GM18907 (cell line): ENCODE measurements at regions not wholly inside any gene's neighbourhood (a gene's known extent, or its start where the extent isn't known, plus 50 kb on each side); places are given as distances from the start of the nearest gene placed in this dataset.
A peak's percentile ranks its signal among the peaks of the same experiment; 100 is the strongest.
"Not testable (repeated sequence)": the region's sequence is repeated elsewhere in the genome, so short reads cannot be mapped to it uniquely, and the experiment has no call there.

Experiments
- ATAC-seq: cut with Tn5 transposase; IDR thresholded peaks from one replicate; pipeline ENCODE4 v1.9.1; 2021; ENCODE audit warnings: mild to moderate bottlenecking, moderate library complexity; ENCODE audit not compliant: unreplicated experiment

DNA sequence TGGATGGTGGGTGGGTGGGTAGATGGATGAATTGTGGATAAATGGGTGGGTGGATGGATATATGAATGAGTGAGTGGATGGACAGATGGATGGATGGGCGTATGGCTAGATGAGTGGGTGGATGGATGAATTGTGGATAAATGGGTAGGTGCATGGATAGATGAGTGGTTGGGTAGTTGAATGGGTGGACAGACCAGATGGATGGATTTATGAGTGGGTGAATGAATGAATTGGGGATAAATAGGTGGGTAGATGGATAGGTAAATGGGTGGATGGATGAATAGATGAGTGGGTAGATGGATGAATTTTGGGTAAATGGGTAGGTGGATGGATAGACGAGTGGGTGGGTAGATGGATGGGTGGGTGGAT is 108.7 kb downstream of the NPIPB11 start:
- ATAC-seq = not testable (repeated sequence)

DNA sequence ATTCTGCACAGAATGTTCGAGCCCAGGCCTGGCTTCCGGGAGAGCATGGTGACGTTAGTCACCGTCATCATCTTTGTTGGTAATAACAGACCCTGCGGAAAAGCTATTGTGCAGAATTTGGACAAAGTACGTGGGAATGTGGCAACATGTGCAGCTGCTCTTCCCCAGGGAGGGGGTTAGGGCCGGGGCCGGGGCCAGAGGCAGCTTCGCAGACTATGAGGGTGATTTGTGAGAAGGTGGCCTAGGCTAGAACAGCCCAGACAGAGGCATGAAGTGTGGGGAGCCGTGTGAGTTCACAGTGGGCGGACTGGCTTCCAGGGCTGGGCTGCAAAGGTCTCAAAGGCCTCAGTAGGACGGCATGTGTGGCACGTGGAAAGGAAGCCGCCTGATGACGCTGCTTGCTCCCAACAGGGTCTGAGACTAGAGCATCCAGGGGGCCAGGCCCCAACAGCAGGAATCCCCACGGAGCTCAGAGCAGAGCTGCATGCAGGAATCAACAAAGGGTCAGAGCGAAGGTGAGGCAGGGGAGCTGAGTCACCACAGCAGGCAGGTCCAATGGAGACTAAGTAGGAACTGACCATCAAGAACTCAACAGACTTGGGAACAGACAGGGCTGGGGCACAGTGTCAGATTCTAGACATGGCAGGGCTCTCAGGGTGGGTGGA is 109.2 kb downstream of the NPIPB11 start:
- ATAC-seq = not testable (repeated sequence)

DNA sequence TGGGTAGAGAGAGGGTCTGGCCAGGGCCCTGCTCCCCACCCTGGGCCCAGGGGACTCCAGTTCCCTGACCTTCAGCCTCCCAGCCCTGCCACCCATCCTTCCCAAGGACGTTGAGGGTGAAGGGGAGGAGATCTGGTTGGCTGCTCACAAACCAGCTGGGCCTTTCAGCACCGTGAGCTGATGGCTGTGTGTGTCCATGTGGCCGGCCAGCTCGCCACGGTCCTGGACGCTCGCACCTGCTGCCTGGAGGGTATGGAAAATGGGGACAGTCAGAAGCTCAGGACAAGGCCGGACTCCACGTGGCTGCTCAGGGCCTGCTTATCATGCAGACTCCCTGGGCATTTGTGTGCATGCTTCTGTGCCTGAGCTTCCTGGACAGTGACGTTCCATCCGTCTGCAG is 110.3 kb downstream of the NPIPB11 start:
- not testable (repeated sequence) for ATAC-seq

GRCh38 chr16:29294951-29295795 is 111.3 kb downstream of the NPIPB11 start:
- ATAC-seq = not testable (repeated sequence)

GRCh38 chr16:29294400-29294933 is 112.0 kb downstream of the NPIPB11 start:
- not testable (repeated sequence) for ATAC-seq

GRCh38 chr16:29293545-29293944 is 113.0 kb downstream of the NPIPB11 start:
- not testable (repeated sequence) for ATAC-seq

DNA sequence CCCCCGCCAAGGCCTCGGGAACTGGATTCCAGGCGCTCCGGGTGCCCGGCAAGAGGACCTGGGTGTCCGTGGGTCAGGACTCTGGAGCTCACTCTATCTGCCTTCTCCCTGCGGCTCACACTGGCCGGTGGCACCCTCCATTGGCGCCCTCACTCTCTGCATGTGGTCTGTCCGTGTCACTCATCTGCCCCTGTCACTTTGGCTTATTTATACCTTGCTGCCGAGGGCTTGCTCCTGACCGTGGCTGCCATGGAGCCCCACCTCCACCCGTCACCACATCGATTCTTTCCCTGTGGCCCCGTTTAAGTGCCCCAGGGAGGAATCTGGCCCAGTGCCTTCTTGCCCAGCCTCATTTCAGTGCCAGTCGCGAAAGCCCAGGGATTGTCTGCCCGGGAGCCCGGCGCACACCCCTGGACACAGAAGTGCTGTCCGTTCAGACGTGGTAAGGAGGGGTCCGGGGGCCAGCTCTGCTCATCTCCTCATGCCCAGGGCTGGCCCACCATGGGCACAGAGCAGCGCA is 113.5 kb downstream of the NPIPB11 start:
- not testable (repeated sequence) for ATAC-seq

DNA sequence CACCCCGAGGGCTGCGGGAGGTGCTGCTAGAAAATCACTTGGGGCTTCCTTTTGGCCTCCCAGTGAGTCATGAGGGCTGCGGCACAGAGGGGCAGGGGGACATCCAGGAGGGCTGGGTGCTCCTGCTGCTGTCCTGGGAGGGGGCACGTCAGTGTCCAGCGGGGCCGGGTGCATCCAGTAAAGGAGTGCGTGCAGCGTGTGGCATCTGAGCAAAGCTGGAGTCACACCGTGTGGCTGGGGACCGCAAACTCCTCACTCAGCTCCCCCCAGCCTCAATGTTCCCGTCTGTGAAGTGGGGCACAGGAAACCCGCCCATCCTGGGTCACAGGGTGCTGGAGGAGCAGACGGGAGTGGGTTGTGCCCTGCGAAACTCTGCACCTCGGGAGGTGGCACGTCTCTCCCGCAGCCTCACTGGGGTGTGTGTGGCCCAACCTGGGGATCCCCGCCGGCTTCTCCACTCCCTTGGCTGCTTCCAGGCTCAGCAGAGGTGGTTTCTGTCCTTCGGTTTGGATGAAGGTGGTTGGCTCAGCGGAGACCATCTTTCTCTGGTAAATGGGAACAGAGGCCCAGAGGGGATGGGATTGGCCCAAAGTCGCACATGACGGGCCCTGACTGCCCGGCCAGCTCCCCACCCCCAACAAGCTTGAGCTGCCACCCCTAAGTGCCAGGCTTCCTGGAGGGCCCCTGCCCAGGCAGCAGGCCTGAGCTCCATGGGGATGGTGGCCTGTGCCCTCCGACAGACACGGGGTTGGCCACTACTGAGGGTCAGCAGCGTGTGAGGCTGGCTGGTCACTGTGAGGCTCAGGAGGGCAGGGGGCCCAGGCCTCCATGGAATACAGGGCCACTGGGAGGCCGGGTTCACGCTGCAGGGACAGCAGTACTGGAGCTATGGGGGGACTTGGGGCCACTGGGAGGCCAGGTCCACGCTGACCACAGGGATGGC is 114.9 kb downstream of the NPIPB11 start:
- ATAC-seq = not testable (repeated sequence)

DNA sequence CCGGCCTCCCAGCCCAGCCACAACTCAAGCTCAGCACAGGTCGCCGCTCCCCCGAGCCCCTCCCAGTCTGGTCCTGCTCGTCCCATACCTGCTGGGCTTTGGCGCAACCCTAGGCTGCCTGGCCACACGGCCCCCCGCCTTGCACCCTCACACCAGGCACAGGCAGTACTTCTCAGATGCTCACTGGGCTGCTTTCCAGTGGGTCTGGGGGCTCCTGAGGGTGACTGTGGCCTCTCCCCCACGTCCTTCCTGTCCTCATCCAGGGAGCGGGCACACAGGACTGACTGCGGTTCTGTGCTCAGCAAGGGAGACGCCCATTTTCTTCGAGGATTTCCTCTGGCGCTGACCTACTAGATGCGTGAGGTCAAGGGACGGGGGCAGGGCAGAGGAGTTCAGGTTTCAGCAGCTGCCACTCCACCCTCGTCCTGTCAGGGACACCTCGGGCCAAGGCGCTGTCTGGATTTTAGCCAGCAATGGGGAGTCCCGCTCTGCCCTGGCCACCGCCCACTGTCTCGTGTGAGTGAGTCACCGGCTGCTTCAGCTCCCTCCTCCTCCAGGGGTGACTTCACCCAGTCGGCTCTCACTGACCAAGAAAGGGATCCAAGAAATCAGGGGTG is 115.8 kb downstream of the NPIPB11 start:
- ATAC-seq = peak; percentile 70

- not testable (repeated sequence) for ATAC-seq
These were observed 116.8 kb downstream of the NPIPB11 start for GRCh38 chr16:29289516-29290239.

- not testable (repeated sequence) for ATAC-seq
These were observed 117.6 kb downstream of the NPIPB11 start for GRCh38 chr16:29288711-29289474.

DNA sequence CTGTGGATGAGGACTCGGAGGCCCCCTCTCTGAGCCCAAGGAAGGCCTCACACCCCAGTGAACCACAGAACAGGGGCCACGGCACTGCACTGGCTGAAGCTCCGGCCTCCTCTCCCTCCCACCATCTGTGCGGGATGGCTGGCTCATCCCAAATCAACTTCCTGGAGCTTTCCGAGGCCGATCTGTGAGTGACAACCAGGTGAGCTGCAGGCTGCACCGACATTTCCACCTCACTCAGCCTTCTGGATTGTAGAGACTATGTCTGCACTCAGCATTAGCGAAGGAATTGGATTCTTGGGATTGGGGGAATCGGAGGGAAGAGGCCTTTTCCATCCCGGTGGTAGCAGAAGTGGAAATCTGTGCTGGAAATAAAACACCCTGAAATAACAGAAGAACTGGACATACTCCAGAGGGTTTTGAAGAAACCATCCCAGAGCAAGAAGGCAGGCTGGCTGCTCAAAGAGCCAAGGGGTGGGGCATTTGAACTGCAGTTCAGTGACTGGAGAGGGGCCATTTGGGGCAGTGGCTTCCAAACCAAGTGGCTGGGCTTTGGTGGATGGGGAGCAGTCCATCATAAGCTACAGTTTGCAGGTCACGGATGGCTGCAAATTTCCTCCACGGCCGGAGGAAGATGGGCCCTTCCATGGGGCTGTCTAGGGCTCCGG is 118.5 kb downstream of the NPIPB11 start:
- ATAC-seq = not testable (repeated sequence)

GRCh38 chr16:29287246-29287645 is 119.3 kb downstream of the NPIPB11 start:
- ATAC-seq = not testable (repeated sequence)

GRCh38 chr16:29286796-29287195 is 119.7 kb downstream of the NPIPB11 start:
- not testable (repeated sequence) for ATAC-seq

DNA sequence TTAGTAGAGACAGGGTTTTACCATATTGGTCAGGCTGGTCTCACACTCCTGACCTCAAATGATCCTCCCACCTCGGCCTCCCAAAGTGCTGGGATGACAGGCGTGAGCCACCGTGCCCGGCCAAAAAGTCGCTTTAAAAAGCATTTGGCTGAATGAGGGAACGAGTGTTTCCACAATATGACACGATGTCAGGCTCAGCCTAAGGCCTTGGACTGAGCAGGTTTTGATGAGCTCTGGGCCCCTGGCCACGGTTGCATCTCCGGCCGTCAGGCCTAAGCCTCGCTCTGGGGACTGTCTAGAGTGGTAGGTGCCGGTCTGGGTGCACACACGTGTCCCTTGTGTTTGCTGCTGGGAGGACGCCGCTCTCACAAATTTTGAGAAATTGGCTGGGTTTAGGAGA is 120.3 kb downstream of the NPIPB11 start:
- not testable (repeated sequence) for ATAC-seq

- ATAC-seq = not testable (repeated sequence)
These were observed 121.2 kb downstream of the NPIPB11 start for GRCh38 chr16:29285151-29285885.

DNA sequence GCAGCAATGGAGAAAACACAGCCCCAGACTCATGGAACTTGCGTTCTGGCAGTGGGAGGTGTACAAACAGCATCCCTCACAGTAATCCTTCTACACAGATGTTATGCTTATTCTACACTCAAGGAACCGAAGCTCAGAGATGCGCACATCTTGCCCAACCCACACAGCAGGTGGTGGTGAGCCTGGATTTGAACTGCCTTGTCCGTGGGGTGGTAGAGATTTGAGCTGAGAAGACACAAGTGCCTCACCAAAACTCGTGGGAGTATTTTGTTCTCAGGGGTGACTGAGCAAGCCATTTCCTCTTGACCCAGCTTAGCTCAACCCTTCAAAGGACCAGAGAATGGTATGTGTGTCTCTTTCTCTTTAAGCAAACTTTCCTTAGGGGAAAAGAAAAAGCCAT is 121.8 kb downstream of the NPIPB11 start:
- ATAC-seq = not testable (repeated sequence)
